ENCODE measurements at regions not wholly inside any gene's neighbourhood (a gene's known extent, or its start where the extent isn't known, plus 50 kb on each side); places are given as distances from the start of the nearest gene placed in this dataset.
"Not testable (repeated sequence)": the region's sequence is repeated elsewhere in the genome, so short reads cannot be mapped to it uniquely, and the experiment has no call there.

- no peak for DNase-seq (ENCODE audit: low read depth)
- no peak for TF ChIP-seq CTCF (IDR thresholded peaks at IDR 0.05; ENCODE audit: low read length, missing control alignments)
- H3K4me3 ChIP-seq (replicated peaks; ENCODE audit: low read depth, low read length): no peak overlapping the region
Measured at GRCh38 chr5:85651731-85652130, 966.0 kb upstream of the COX7C start.

GRCh38 chr5:85654144-85654543 lies 963.6 kb upstream of the COX7C start:
- not testable (repeated sequence) for H3K4me3 ChIP-seq (replicated peaks; ENCODE audit: low read depth, low read length); DNase-seq (ENCODE audit: low read depth)

- no peak for TF ChIP-seq CTCF (IDR thresholded peaks at IDR 0.05; ENCODE audit: low read length, missing control alignments)
- no peak for DNase-seq (ENCODE audit: low read depth)
- H3K4me3 ChIP-seq (replicated peaks; ENCODE audit: low read depth, low read length): no peak overlapping the region
Measured at GRCh38 chr5:85656050-85656449, 961.7 kb upstream of the COX7C start.

- not testable (repeated sequence) for H3K4me3 ChIP-seq (replicated peaks; ENCODE audit: low read depth, low read length); DNase-seq (ENCODE audit: low read depth)
Measured at GRCh38 chr5:85657328-85657727, 960.4 kb upstream of the COX7C start.

- DNase-seq (ENCODE audit: low read depth); H3K4me3 ChIP-seq (replicated peaks; ENCODE audit: low read depth, low read length): not testable (repeated sequence)
Measured at GRCh38 chr5:85662969-85663707, 954.6 kb upstream of the COX7C start.

GRCh38 chr5:85663708-85664031 lies 954.1 kb upstream of the COX7C start:
- TF ChIP-seq CTCF (IDR thresholded peaks at IDR 0.05; ENCODE audit: low read length, missing control alignments): no peak
- no peak for DNase-seq (ENCODE audit: low read depth)
- no peak overlapping the region for H3K4me3 ChIP-seq (replicated peaks; ENCODE audit: low read depth, low read length)

GRCh38 chr5:85670417-85670816 lies 947.3 kb upstream of the COX7C start:
- TF ChIP-seq CTCF (IDR thresholded peaks at IDR 0.05; ENCODE audit: low read length, missing control alignments): no peak
- no peak for DNase-seq (ENCODE audit: low read depth)
- H3K4me3 ChIP-seq (replicated peaks; ENCODE audit: low read depth, low read length): no peak overlapping the region

- TF ChIP-seq CTCF (IDR thresholded peaks at IDR 0.05; ENCODE audit: low read length, missing control alignments): no peak
- no peak overlapping the region for H3K4me3 ChIP-seq (replicated peaks; ENCODE audit: low read depth, low read length)
- DNase-seq (ENCODE audit: low read depth): no peak
Measured at GRCh38 chr5:85671223-85671970, 946.3 kb upstream of the COX7C start.
